AG09319 (cell line): ENCODE measurements at regions not wholly inside any gene's neighbourhood (a gene's known extent, or its start where the extent isn't known, plus 50 kb on each side); places are given as distances from the start of the nearest gene placed in this dataset.

ENCODE experiments used
- DNase-seq: peaks from one replicate; pipeline ENCODE4 v3.0.0-alpha.2; 2010; ENCODE audit warnings: low read depth; ENCODE audit errors: extremely low read depth
- TF ChIP-seq, protein P1 (sequence below): IDR thresholded peaks from 2 replicates; pipeline ENCODE4 v1.5.1; 2011; ENCODE audit warnings: low read depth, mild to moderate bottlenecking, inconsistent platforms, low read length, moderate library complexity

DNA sequence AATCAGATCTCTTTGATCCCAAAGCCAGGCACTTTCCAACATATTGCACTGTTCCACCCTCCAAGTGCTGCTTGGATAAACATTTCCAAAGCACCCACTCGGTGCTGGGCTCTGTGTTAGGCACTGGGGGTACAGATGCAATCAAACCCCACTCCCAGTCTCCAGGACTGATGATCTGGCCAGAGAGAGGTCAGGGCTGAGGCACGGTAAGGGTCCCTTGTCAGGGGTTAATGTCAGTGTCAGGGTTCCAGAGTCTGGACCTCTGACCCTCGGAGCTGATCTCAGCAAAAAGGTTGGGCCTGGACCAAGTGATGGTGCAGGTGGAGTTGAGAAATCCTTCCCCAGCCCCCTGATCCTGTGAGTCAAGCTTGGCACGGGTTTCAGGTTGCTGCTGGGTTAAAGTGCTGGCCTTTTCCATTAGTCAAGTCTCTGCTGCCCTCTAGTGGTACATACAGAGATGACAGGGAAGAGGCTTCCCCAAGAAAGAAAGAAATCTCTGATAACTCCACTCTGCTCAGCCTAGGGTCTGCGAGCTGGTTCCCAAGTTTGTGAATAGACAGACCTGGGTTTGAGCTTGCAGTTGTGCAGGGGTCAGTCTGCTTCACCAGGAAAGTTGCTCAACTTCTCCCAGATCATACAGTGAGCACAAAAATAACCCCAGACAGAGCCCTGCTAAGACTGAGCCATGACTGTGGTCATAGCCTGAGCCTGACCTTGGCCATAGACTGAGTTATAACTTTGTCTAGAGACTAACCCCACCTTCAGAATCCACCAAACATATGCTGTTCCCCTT, 74.6 kb downstream of the DMRTA2 start:
- DNase-seq: peak; percentile 47
- TF ChIP-seq, protein P1, sequence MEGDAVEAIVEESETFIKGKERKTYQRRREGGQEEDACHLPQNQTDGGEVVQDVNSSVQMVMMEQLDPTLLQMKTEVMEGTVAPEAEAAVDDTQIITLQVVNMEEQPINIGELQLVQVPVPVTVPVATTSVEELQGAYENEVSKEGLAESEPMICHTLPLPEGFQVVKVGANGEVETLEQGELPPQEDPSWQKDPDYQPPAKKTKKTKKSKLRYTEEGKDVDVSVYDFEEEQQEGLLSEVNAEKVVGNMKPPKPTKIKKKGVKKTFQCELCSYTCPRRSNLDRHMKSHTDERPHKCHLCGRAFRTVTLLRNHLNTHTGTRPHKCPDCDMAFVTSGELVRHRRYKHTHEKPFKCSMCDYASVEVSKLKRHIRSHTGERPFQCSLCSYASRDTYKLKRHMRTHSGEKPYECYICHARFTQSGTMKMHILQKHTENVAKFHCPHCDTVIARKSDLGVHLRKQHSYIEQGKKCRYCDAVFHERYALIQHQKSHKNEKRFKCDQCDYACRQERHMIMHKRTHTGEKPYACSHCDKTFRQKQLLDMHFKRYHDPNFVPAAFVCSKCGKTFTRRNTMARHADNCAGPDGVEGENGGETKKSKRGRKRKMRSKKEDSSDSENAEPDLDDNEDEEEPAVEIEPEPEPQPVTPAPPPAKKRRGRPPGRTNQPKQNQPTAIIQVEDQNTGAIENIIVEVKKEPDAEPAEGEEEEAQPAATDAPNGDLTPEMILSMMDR: peak; percentile 86

DNA sequence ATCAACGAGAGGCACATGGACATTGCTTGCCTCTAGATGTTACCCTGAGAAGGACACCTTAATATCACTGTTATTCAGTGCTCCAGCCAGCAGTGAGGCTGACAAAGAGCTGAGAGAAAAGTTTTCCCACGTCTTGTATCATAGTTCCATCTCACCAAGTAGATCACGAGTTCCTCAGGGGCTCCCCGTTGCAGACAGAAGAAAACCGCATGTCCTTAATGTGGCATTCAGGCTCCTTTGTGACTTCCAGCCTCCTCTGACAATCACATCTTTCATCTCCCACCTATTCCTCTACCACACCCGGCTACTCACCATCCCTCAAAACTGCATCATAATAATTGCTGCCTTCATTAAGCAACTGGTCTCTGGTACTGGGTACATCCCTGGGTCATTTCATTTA, 75.3 kb downstream of the DMRTA2 start:
- TF ChIP-seq, protein P1: no peak
- DNase-seq: no peak

DNA sequence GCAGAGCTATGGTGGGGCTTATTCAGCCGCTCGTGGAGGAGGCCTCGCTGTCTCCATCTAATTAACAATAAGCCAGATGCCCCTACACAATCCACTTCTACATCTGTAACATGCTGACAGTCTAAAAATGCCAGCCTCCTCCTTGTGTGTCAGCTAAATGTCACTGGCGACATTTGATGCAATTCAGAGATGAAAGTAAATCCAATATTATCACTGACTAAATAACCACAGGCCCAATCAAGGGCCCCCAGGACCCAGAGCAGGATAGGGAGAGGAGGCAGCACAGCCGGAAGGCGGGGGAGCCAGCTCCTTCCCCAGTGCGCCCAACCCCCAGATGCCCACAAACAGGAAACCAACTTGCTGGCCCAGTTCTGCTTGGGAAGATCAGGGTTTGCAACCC, 76.6 kb downstream of the DMRTA2 start:
- DNase-seq: no peak

DNA sequence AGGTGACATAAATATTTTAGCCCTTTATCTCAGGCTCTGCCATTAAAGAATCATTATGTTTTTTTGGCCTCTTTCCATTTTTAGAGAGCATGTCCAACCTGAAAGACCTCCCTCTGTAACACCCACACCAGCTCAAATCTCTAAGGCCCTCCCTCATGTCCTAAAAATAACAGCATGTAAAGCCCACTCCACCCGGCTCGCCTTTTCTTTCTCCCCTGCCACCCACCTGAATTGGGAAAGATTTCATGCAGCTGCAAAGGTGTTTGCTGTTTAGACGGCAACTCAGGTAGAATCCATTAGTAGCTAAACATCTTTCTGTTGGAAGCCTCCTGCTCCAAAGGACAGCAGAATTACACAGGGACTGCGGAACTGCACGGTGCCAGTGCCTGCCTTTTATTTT, 79.9 kb downstream of the DMRTA2 start:
- TF ChIP-seq, protein P1: no peak
- DNase-seq: no peak

More for the DNA sequence above, 76.6 kb downstream of the DMRTA2 start:
- TF ChIP-seq, protein P1: no peak

DNA sequence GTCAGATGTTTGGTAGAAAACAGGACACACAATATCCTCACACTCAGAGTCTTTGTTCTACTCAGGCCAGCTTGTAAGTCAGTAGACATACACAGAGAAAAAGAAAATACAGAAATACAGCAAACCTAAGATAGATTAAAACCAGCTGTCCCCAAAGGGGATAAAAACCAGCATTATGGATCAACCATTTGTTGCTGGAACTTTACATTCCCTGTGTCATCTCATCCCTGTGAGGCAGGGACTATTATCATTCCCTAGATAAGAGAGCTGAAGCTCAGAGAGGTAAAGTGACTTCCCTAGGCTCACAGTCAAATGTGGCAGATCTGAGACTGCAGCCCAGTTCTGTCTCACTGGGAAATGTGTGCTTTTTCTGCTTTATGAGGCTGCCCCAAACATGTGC, 80.7 kb downstream of the DMRTA2 start:
- DNase-seq: no peak
- TF ChIP-seq, protein P1: no peak

DNA sequence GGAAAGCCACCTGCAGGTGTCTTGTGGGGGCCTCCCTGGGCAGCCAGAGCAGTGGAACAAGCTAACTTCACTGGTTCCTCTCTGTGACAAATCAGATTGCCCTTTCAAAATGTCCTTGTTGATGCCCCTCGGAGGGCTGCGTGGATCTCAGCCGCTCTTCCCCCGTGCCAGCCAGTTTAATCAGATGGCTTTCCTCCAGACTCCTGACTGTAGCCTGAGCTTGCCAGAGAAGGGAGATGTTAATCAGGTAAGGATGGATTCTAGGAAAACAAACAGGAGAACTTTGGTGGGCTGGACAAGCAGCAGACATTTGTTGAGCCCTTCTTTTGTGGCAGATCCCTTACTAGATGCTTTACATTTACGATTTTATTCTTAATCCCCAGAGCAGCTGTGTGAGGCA, 88.2 kb downstream of the DMRTA2 start:
- DNase-seq: no peak
- TF ChIP-seq, protein P1: no peak

DNA sequence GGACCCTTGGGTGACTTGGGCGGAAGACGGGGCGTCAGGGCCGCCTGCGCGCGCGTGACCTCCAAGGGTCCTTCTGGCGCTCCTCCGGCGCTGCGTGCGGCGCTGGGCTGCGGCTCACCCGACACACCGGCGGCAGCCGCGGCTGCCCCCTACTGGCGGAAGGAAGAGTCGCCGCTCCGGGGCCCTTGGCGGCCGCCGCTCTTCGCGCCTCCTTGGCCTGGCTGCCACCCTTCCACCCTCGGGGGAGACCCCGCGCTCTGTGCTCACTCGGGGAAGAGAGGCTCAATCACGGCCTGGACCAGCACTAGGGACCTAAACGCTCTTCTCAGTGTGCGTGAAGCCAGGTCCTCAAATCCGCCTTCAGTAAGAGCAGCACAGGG, 89.7 kb downstream of the DMRTA2 start:
- no peak for DNase-seq
- TF ChIP-seq, protein P1: peak; percentile 26
